SK-N-SH (cell line): ENCODE measurements at regions not wholly inside any gene's neighbourhood (a gene's known extent, or its start where the extent isn't known, plus 50 kb on each side); places are given as distances from the start of the nearest gene placed in this dataset.

ENCODE experiments used
- CTCF ChIA-PET: fragments of 300-600, 350-600 bp; formaldehyde crosslinking; extraction: SDS; loops from one replicate; lab custom pipeline; 2021; lab: Yijun Ruan, JAX
- POLR2A ChIA-PET: fragments of 350-600 bp; sonication (Branson Sonifier 250); formaldehyde crosslinking; extraction: SDS; loops from one replicate; lab custom pipeline; 2020; ENCODE audit warnings: antibody characterized with exemption, inconsistent platforms; lab: Yijun Ruan, JAX
- DNase-seq: peaks from one replicate; pipeline ENCODE4 v3.0.0; 2012
- H2AFZ ChIP-seq: fragments of 200-600 bp; sonication (generic); 2 replicates; pipeline ENCODE4 v1.8.1; 2016; ENCODE audit warnings: antibody characterized with exemption, mild to moderate bottlenecking, low read depth
- H3F3A ChIP-seq: fragments of 200-600 bp; sonication (generic); replicated peaks from 2 replicates; pipeline ENCODE3; 2016; ENCODE audit warnings: antibody characterized with exemption, mild to moderate bottlenecking; ENCODE audit not compliant: insufficient read depth
- H3K27ac ChIP-seq, 2 experiments: fragments of 200-500 bp in 1 of 2; fragments of 200-600 bp in 1 of 2; sonication (Bioruptor generic) in 1 of 2; sonication (generic), shearing (Covaris generic) in 1 of 2; 2 replicates each; pipeline versions ENCODE4 v1.5.1 to v1.6.1; 2014 to 2016; ENCODE audit warnings: low read depth in 2 of 2, inconsistent platforms in 1 of 2, low read length in 1 of 2, mild to moderate bottlenecking in 1 of 2, mixed read lengths in 1 of 2
- H3K27me3 ChIP-seq: fragments of 200-600 bp; sonication (generic), shearing (Covaris generic); 2 replicates; pipeline ENCODE4 v1.6.1; 2016; ENCODE audit warnings: mixed run types; ENCODE audit not compliant: insufficient read depth
- H3K36me3 ChIP-seq, 2 experiments: fragments of 200-500 bp in 1 of 2; fragments of 200-600 bp in 1 of 2; sonication (Bioruptor generic) in 1 of 2; sonication (generic) in 1 of 2; replicated peaks in 1 of 2; 2 replicates each; pipeline versions ENCODE3 to v1.5.1; 2014 to 2016; ENCODE audit warnings: low read length in 1 of 2, mild to moderate bottlenecking in 1 of 2; ENCODE audit not compliant: insufficient read depth in 2 of 2, control insufficient read depth in 1 of 2
- H3K4me1 ChIP-seq, 2 experiments: fragments of 200-500 bp in 1 of 2; fragments of 200-600 bp in 1 of 2; sonication (Bioruptor generic) in 1 of 2; sonication (generic), shearing (Covaris generic) in 1 of 2; 2 replicates each; pipeline versions ENCODE4 v1.5.1 to v1.6.1; 2014 to 2016; ENCODE audit warnings: low read depth in 1 of 2, low read length in 1 of 2, mixed run types in 1 of 2; ENCODE audit not compliant: insufficient read depth in 2 of 2, control insufficient read depth in 1 of 2
- H3K4me2 ChIP-seq: fragments of 200-600 bp; sonication (generic), shearing (Covaris generic); 2 replicates; pipeline ENCODE4 v1.6.1; 2017; ENCODE audit warnings: mixed run types
- H3K4me3 ChIP-seq, 2 experiments: fragments of 200-500 bp in 1 of 2; fragments of 200-600 bp in 1 of 2; sonication (Bioruptor generic) in 1 of 2; sonication (generic), shearing (Covaris generic) in 1 of 2; 2 replicates each; pipeline versions ENCODE4 v1.5.1 to v1.8.1; 2014 to 2016; ENCODE audit warnings: low read depth in 2 of 2, inconsistent platforms in 1 of 2, low read length in 1 of 2, mild to moderate bottlenecking in 1 of 2, mixed read lengths in 1 of 2, moderate library complexity in 1 of 2
- H3K79me2 ChIP-seq: fragments of 200-600 bp; sonication (generic); 2 replicates; pipeline ENCODE4 v1.8.1; 2017; ENCODE audit warnings: mild to moderate bottlenecking; ENCODE audit not compliant: insufficient read depth
- H3K9ac ChIP-seq: fragments of 200-600 bp; sonication (generic); 2 replicates; pipeline ENCODE4 v1.6.1; 2017; ENCODE audit warnings: mixed run types
- H3K9me2 ChIP-seq: fragments of 200-600 bp; sonication (generic); 2 replicates; pipeline ENCODE4 v1.6.1; 2017; ENCODE audit warnings: mixed run types
- H3K9me3 ChIP-seq: fragments of 200-600 bp; sonication (generic); 2 replicates; pipeline ENCODE4 v1.6.1; 2017; ENCODE audit warnings: mixed run types, mild to moderate bottlenecking, moderate library complexity
- H4K20me1 ChIP-seq: fragments of 200-600 bp; sonication (generic); 2 replicates; pipeline ENCODE4 v1.6.1; 2017; ENCODE audit warnings: mild to moderate bottlenecking, mixed run types; ENCODE audit not compliant: insufficient read depth
- GABPA ChIP-seq: IDR thresholded peaks from 2 replicates; pipeline ENCODE4 v1.4.0; 2012; ENCODE audit warnings: low read depth, mild to moderate bottlenecking
- GATA2 ChIP-seq: sonication (generic); formaldehyde crosslinking; IDR thresholded peaks from 2 replicates; pipeline ENCODE4 v1.5.0; 2020; ENCODE audit warnings: mild to moderate bottlenecking, missing genetic modification reagents
- NRF1 ChIP-seq: IDR thresholded peaks from 2 replicates; pipeline ENCODE4 v1.6.1; 2012; ENCODE audit warnings: low read depth, mild to moderate bottlenecking, low read length
- TAF1 ChIP-seq: IDR thresholded peaks from 2 replicates; pipeline ENCODE4 v1.6.1; 2012; ENCODE audit warnings: low read depth, mild to moderate bottlenecking, low read length, moderate library complexity, borderline replicate concordance
- YY1 ChIP-seq: IDR thresholded peaks from 2 replicates; pipeline ENCODE4 v1.4.0; 2012; ENCODE audit warnings: low read depth, mild to moderate bottlenecking
- WGBS: methylation state at CpG from one replicate; pipeline ENCODE4 v1.1.6; 2017; ENCODE audit warnings: low lambda C conversion rate; 5-methylcytosine and 5-hydroxymethylcytosine counted together
- TF ChIP-seq, protein P1 (sequence below): IDR thresholded peaks from 2 replicates; pipeline ENCODE4 v1.6.1; 2012; ENCODE audit warnings: mild to moderate bottlenecking, low read depth, low read length, moderate library complexity

DNA sequence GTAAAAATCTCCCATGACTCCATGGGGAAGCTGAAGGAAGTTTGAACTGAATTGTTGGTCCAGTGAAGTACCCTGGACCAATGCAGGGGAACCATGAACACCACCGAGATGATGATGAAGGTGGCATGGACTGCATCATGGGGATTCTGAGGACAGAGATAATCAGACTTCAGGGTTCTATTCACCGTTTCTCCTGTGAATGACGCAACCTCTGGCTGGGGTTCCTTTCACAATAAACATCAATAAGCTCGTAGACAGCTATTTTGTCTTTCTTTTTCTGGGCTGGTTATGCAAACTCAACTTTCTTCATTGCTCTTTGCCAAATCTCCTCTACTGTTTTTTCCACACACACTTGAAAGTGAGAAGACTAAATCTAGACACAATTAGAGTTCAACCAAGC, 87.9 kb upstream of the NKX2-2 start:
- Histone ChIP-seq H4K20me1 (no peaks in the 10 kb centered on the region), H3K9me2 (no peaks in the 10 kb centered on the region), H3F3A (no peaks in the 10 kb centered on the region), H3K4me1 (no peaks in the 10 kb centered on the region), H3K79me2 (no peaks in the 10 kb centered on the region), H3K4me2 (no peak overlapping the region), H2AFZ (no peak overlapping the region), H3K4me3 (no peak overlapping the region), H3K9ac (no peak overlapping the region), H3K9me3 (0 out of 2 replicates have a peak, but pooled peaks cover 5% of the 10 kb centered on the region)
- WGBS = 3% methylated on average over 4 of the region's 4 CpGs
- ChIA-PET CTCF (interaction anchor here (1.0 to 2.3 kb wide), 2 partner anchors 14 to 777 kb away, joined by 3 to 11 read pairs; no protein-coding TSS in a partner anchor), POLR2A (no interaction called here)
- TF ChIP-seq YY1 (no peak), TAF1 (no peak), NRF1 (no peak)
- TF ChIP-seq, protein P1, sequence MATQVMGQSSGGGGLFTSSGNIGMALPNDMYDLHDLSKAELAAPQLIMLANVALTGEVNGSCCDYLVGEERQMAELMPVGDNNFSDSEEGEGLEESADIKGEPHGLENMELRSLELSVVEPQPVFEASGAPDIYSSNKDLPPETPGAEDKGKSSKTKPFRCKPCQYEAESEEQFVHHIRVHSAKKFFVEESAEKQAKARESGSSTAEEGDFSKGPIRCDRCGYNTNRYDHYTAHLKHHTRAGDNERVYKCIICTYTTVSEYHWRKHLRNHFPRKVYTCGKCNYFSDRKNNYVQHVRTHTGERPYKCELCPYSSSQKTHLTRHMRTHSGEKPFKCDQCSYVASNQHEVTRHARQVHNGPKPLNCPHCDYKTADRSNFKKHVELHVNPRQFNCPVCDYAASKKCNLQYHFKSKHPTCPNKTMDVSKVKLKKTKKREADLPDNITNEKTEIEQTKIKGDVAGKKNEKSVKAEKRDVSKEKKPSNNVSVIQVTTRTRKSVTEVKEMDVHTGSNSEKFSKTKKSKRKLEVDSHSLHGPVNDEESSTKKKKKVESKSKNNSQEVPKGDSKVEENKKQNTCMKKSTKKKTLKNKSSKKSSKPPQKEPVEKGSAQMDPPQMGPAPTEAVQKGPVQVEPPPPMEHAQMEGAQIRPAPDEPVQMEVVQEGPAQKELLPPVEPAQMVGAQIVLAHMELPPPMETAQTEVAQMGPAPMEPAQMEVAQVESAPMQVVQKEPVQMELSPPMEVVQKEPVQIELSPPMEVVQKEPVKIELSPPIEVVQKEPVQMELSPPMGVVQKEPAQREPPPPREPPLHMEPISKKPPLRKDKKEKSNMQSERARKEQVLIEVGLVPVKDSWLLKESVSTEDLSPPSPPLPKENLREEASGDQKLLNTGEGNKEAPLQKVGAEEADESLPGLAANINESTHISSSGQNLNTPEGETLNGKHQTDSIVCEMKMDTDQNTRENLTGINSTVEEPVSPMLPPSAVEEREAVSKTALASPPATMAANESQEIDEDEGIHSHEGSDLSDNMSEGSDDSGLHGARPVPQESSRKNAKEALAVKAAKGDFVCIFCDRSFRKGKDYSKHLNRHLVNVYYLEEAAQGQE = no peak
- TF ChIP-seq, all 33 proteins: peak for 0
- no peaks in the 10 kb centered on the region; the same call in 1 of the 2 replicates for H3K27me3 ChIP-seq
- no peak for DNase-seq
- H3K36me3 ChIP-seq = no peaks in the 10 kb centered on the region
- H3K27ac ChIP-seq = no peak overlapping the region

DNA sequence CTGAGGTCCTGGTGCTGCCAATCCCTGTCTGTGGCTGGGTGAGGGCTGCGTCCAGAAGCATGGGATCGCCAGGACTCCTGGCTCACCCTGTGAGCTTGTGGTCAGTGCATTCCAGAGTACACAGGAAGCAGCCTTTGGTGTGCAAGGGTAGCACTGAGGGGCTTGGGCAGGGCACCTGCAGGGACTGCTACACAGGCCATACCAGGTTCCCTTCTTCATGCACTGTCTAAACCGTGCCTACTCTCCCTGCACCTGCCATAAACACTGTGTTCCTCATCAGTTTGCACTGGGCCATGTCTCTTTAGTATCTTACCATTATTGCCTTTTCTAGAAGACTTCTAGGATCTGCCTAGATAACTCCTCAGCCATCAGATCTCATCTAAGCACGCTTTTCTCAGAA, 72.8 kb upstream of the NKX2-2 start:
- Histone ChIP-seq H3K27me3 (0 out of 2 replicates have a peak, but pooled peaks cover 15% of the 10 kb centered on the region), H4K20me1 (no peaks in the 10 kb centered on the region), H3K4me3 (no peak overlapping the region), H3K4me1 (no peaks in the 10 kb centered on the region; a peak in 1 of 4 replicates), H3K9me2 (no peaks in the 10 kb centered on the region), H2AFZ (no peak overlapping the region), H3K4me2 (no peak overlapping the region), H3K27ac (no peak overlapping the region), H3K9ac (no peak overlapping the region), H3F3A (no peaks in the 10 kb centered on the region), H3K79me2 (no peaks in the 10 kb centered on the region)
- no peak for DNase-seq
- no peak for TF ChIP-seq YY1
- TF ChIP-seq GABPA = no peak
- no peak for TF ChIP-seq GATA2 (CRISPR knock-in tag)
- TF ChIP-seq, all 33 proteins: peak for 0
- Histone ChIP-seq H3K9me3 (no peaks in the 10 kb centered on the region), H3K36me3 (no peaks in the 10 kb centered on the region)
- 0% methylated on average over 2 of the region's 4 CpGs for WGBS
- POLR2A ChIA-PET = no interaction called here
- CTCF ChIA-PET = interaction anchor here (1.0 kb wide), 1 partner anchor 29 kb away, joined by 3 read pairs; no protein-coding TSS in a partner anchor
